GM12892 (cell line): ENCODE measurements at regions not wholly inside any gene's neighbourhood (a gene's known extent, or its start where the extent isn't known, plus 50 kb on each side); places are given as distances from the start of the nearest gene placed in this dataset.

Source experiments
- POLR2A ChIP-seq: IDR thresholded peaks from 2 replicates; pipeline ENCODE4 v1.6.1; 2011; ENCODE audit warnings: low read depth, low read length, control low read depth
- POLR2AphosphoS5 ChIP-seq: IDR thresholded peaks from 2 replicates; pipeline ENCODE4 v1.6.1; 2011; ENCODE audit warnings: low read depth, low read length, control low read depth
- TAF1 ChIP-seq: IDR thresholded peaks from 2 replicates; pipeline ENCODE4 v1.6.1; 2011; ENCODE audit warnings: low read depth, mild to moderate bottlenecking, control low read depth, low read length, borderline replicate concordance

DNA sequence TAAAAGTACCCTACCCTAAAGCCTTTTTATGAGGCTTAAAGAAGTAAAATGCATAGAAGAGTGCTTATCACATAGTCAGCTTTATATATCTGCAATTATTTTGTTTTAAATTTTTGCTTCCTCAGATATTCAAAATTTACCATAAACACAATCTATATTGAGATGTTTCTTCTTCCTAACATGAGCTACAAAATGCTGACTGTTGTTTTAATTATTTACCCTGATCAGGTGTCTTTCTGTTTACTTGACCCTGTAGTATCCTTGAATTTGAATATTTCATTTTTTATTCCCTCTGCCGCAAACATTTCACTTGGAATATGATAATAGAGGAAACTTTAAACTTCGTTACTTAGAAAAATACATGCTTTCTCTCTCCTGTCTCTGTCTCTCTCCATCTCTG lies 147.9 kb downstream of the TMX3 start:
- TF ChIP-seq POLR2A: no peak
- no peak for TF ChIP-seq POLR2AphosphoS5
- TF ChIP-seq TAF1: no peak
